Ishikawa (cell line): ENCODE measurements at regions not wholly inside any gene's neighbourhood (a gene's known extent, or its start where the extent isn't known, plus 50 kb on each side); places are given as distances from the start of the nearest gene placed in this dataset.

ENCODE experiments used
- CEBPB ChIP-seq: IDR thresholded peaks from 2 replicates; pipeline ENCODE4 v1.6.1; 2012
- CREB1 ChIP-seq: IDR thresholded peaks from 2 replicates; pipeline ENCODE4 v1.6.1; 2012; ENCODE audit warnings: low read depth
- EGR1 ChIP-seq: IDR thresholded peaks from 2 replicates; pipeline ENCODE4 v1.6.1; 2012
- EP300 ChIP-seq: IDR thresholded peaks from 2 replicates; pipeline ENCODE4 v1.6.1; 2012; ENCODE audit warnings: borderline replicate concordance
- FOXM1 ChIP-seq: IDR thresholded peaks from 2 replicates; pipeline ENCODE4 v1.6.1; 2012; ENCODE audit warnings: low read depth, borderline replicate concordance
- NFIC ChIP-seq: IDR thresholded peaks from 2 replicates; pipeline ENCODE4 v1.6.1; 2012
- RAD21 ChIP-seq: IDR thresholded peaks from 2 replicates; pipeline ENCODE4 v1.6.1; 2012; ENCODE audit warnings: low read depth
- TAF1 ChIP-seq: IDR thresholded peaks from 2 replicates; pipeline ENCODE4 v1.6.1; 2012; ENCODE audit warnings: low read depth, mild to moderate bottlenecking
- TCF12 ChIP-seq: IDR thresholded peaks from 2 replicates; pipeline ENCODE4 v1.6.1; 2012; ENCODE audit warnings: low read depth
- TEAD4 ChIP-seq: IDR thresholded peaks from 2 replicates; pipeline ENCODE4 v1.6.1; 2012
- YY1 ChIP-seq: IDR thresholded peaks from 2 replicates; pipeline ENCODE4 v1.6.1; 2012; ENCODE audit warnings: low read depth
- ZBTB7A ChIP-seq: IDR thresholded peaks from 2 replicates; pipeline ENCODE4 v1.6.1; 2012; ENCODE audit warnings: low read depth
- TF ChIP-seq, protein P1 (sequence below): IDR thresholded peaks from 2 replicates; pipeline ENCODE4 v1.6.1; 2012
- TF ChIP-seq, protein P2 (sequence below): IDR thresholded peaks from 2 replicates; pipeline ENCODE4 v1.6.1; 2012; ENCODE audit warnings: low read depth, mild to moderate bottlenecking
- TF ChIP-seq, protein P3 (sequence below): IDR thresholded peaks from 2 replicates; pipeline ENCODE4 v1.6.1; 2012

DNA sequence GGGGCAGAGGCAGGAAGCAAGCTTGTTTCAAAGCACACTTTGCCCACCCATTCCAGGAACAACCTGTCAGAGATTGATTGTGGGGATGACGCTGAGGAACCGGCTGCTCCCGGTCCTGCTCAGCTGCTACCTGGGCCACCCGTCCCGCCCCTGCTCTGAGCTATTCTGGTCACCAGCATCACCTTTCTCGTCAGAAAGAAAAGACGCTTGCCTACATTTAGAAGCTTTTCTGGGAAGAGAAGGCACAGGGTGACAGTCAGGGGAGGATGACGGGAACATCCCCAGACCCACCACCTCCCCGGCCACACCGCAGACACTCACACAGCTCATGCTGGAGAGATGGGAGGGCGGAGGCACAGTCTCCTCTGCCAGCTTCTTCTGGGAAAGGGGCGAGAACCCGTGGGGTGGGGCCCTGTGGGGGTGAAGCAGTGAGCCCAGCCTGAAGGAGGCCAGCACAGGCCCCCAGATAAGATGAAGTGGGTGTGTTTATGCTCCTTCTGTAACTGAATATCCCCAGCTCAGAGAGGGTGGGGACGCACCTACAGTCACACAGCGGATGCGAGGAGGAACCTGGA is 81.8 kb downstream of the CPZ start:
- TF ChIP-seq, protein P1, sequence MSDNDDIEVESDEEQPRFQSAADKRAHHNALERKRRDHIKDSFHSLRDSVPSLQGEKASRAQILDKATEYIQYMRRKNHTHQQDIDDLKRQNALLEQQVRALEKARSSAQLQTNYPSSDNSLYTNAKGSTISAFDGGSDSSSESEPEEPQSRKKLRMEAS, result no peak
- TF ChIP-seq EGR1 (no peak), CREB1 (no peak), YY1 (no peak), NFIC (no peak), ZBTB7A (no peak), RAD21 (no peak), EP300 (no peak), TEAD4 (no peak), TAF1 (no peak), FOXM1 (no peak), CEBPB (no peak), TCF12 (no peak)
- TF ChIP-seq, protein P2, sequence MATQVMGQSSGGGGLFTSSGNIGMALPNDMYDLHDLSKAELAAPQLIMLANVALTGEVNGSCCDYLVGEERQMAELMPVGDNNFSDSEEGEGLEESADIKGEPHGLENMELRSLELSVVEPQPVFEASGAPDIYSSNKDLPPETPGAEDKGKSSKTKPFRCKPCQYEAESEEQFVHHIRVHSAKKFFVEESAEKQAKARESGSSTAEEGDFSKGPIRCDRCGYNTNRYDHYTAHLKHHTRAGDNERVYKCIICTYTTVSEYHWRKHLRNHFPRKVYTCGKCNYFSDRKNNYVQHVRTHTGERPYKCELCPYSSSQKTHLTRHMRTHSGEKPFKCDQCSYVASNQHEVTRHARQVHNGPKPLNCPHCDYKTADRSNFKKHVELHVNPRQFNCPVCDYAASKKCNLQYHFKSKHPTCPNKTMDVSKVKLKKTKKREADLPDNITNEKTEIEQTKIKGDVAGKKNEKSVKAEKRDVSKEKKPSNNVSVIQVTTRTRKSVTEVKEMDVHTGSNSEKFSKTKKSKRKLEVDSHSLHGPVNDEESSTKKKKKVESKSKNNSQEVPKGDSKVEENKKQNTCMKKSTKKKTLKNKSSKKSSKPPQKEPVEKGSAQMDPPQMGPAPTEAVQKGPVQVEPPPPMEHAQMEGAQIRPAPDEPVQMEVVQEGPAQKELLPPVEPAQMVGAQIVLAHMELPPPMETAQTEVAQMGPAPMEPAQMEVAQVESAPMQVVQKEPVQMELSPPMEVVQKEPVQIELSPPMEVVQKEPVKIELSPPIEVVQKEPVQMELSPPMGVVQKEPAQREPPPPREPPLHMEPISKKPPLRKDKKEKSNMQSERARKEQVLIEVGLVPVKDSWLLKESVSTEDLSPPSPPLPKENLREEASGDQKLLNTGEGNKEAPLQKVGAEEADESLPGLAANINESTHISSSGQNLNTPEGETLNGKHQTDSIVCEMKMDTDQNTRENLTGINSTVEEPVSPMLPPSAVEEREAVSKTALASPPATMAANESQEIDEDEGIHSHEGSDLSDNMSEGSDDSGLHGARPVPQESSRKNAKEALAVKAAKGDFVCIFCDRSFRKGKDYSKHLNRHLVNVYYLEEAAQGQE, result no peak
- TF ChIP-seq, protein P3, sequence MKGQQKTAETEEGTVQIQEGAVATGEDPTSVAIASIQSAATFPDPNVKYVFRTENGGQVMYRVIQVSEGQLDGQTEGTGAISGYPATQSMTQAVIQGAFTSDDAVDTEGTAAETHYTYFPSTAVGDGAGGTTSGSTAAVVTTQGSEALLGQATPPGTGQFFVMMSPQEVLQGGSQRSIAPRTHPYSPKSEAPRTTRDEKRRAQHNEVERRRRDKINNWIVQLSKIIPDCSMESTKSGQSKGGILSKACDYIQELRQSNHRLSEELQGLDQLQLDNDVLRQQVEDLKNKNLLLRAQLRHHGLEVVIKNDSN, result no peak

DNA sequence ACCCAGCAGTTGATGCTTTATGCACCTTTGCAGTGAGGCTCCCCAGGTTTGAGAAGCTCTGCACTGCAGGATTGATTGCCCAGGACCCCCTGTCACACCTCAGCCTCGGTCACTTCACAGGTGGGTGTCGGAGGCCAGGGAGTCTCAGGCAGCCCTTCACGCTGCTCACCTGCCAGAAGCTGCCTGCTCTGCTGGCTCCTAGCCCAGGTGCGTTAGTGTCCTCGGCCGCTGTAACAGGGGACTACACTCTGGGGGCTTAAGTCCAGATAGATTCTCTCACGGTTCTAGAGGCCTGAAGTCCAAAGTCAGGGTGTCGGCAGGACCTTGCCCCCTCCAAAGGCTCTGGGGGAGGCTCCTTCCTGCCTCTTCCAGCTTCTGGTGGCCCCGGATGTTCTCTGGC is 79.9 kb downstream of the CPZ start:
- TF ChIP-seq TCF12, result no peak
- no peak for TF ChIP-seq RAD21
- TF ChIP-seq, protein P3, result no peak
- no peak for TF ChIP-seq CREB1
- no peak for TF ChIP-seq EP300
- no peak for TF ChIP-seq EGR1
- TF ChIP-seq, protein P2, result no peak
- TF ChIP-seq FOXM1, result no peak
- TF ChIP-seq CEBPB, result no peak
- TF ChIP-seq, protein P1, result no peak

DNA sequence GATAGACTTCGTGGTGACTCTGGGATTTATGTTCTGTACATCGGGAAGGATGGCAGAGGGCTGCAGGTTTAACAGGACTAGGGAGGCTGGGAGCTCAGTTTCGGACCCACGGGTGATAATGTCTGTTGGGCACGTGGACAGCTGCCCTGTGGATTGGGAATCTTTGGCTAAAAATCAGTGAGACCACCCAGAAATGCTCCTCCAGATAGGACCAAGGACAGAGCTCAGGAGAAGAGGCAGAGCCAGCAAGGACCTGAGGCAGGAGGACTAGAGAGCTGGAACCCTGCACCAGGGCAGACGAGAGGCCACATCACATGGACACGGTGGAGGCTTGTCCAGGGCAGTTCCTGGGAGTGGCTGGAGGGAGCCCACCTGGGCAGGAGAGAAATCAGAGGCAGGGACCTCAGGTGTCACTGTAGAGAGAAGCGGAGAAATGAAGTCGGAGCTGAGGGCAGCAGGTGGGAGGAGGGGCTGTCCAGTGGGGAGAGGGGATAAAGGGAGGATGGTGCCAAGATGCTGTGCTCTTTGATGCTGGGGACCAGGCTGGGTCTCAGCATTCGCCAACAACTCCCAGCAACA is 79.2 kb downstream of the CPZ start:
- TF ChIP-seq CREB1 (no peak), YY1 (no peak), RAD21 (no peak), TCF12 (no peak), EGR1 (no peak), ZBTB7A (no peak)
- TF ChIP-seq, protein P1, result no peak
- TF ChIP-seq, protein P2, result peak; percentile 52; the same call in 1 of the 2 replicates
